ENCODE measurements at regions not wholly inside any gene's neighbourhood (a gene's known extent, or its start where the extent isn't known, plus 50 kb on each side); places are given as distances from the start of the nearest gene placed in this dataset.

- no peak for DNase-seq
These were observed 52.5 kb upstream of the PITX2 start for GRCh38 chr4:110675426-110675825.

GRCh38 chr4:110676241-110676640, 53.4 kb upstream of the PITX2 start:
- no peak for DNase-seq

DNA sequence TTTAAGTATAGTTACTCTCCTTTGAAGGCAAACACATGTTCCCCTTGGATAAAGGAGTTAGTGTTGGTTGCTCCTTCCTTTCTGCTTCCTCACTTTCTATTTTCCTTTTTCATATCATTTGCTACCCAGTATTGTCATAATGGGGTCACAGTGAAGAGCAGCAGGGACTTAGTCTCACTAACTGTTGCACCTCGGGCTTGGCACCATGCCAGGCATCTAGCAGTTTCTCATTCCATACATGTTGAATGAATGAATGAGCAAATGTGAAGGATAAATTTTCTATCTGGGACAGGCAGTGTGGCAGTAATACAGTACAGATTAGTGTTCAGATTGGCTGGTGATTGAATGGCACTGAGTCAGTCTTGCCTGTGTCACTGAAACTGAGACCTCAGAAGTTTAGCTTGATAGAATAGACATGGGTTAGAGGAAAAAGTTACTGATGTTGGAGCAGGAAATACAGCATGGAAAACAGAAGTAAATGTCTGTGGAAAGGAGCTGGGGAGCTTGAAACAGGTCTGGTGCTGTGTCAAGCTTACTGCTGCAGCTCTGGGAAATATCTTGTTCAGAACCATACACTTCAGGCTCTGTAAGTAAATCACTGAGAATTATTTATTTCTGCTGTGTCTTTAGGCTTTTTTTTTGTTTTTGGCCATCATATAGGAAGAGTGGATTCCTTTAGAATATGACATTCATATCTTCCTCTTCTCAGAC, 55.8 kb upstream of the PITX2 start:
- no peak for DNase-seq

GRCh38 chr4:110680265-110680664, 57.4 kb upstream of the PITX2 start:
- DNase-seq: no peak

DNA sequence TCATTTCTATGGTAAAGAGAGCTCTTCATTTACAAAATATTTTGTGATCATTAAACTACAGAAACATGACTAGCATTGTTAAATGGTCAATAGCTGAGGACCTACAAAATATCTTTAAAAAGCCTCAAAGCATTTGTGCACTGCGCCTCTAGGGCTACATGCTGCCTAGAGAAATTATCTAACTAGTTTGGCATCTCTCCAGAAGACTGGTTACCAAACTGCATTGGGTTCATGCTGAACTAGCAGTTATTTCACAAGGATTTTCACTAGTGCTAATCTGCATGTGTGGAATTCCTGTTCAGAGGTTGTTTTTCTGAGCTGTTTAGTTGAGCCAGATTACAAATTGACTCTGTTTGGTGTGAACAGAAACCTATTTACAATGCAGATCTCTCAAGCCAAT, 58.5 kb upstream of the PITX2 start:
- DNase-seq: no peak

DNA sequence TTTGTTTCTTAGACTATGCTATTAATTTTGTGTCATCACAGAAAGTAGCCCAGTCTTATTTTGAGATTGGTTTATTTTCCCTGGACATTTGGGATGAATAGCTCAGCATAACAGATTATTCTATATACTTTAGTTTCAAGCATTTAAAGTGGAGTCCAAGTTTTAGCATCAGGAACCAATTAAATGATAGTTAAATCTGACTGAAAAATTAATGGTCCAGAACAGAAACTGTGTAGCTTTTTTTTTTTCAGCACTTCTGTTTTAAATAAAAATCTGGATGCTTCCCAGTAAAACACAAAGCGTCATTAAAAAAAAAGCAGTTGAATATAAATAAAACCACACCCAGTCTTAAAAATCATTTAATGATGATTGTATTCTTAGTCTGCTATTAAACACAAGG, 59.4 kb upstream of the PITX2 start:
- no peak for DNase-seq

DNA sequence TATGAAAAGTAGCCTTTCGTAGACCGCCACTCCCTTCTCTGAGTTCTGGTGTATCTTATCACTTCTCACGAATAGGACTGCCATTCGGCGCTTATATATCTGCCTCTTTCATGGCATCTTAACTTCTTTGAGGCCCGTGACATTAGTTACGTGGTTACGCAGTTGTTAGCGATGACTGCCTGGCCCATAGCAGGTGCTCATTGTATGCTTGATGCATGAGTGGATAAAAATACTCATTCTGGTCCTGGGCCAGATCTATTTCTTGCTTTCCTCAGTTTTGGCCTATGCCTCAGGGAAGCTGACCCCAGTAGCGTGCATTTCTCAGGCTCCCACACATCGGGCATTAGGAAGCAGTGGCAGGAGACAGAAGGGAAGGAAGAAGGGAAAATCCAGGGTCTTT, 60.7 kb upstream of the PITX2 start:
- no peak for DNase-seq

GRCh38 chr4:110702326-110702725, 79.4 kb upstream of the PITX2 start:
- DNase-seq: no peak

- DNase-seq: no peak
These were observed 82.0 kb upstream of the PITX2 start for GRCh38 chr4:110704748-110705439.

GRCh38 chr4:110705440-110705782, 82.5 kb upstream of the PITX2 start:
- DNase-seq: no peak

DNA sequence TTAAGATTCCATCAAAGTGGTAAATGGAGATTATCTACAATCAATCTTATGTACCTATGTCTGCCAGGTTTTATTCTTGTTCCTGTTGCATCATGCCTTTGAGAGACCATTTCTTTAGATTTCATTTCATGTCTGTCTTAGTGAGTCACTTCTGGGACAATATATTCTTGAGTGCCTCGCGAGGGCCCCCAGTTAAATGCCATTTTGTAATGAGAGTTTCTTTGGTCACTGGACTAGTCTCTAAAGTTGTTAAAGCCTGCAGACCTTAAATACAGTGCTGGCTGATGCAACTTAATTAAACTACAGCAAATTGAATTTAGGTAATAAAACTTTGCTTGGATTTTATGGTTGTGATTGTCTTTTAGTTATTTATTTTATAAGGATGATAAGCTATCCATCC, 87.2 kb upstream of the PITX2 start:
- DNase-seq: no peak

GRCh38 chr4:110712486-110712885, 89.6 kb upstream of the PITX2 start:
- DNase-seq: no peak

- DNase-seq: no peak
These were observed 107.4 kb upstream of the PITX2 start for GRCh38 chr4:110730318-110730717.

DNA sequence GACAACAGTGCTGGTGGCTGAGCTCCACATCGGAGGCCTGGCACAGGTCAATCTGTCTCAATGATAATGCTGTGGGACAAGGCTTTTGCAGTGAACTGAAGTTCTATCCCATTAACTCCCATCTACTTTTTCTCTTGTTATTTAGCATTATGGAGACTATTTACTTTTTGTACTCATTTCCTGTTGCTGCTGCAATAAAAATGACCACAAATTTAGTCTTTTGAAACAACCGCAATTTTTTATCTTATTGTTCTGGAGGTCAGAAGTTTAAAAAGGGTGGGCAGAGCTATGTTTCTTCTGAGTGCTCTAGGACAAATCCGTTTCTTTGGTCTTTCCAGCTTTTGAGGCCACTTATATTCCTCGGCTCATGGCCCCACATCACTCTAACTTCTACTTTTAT, 111.0 kb upstream of the PITX2 start:
- no peak for DNase-seq

DNA sequence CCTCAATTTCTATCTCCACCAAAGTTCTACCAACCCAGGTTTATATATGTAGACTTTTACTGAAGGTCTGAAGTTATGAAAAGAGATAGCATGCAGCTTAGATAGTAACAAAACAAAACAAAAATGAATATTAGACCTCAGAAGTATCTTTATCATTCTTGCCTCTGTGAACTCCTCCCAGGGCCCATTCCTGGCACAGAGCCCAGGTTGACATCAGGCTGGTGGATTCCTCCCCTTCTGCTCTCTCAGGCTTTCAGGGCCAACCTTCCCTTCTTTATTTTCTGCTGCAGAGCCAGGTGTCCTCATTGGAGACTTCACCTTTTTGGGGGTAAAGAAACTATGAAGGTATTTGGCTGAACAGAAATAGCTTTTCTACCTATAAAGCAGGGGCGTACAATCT, 112.8 kb upstream of the PITX2 start:
- no peak for DNase-seq

GRCh38 chr4:110737931-110738330, 115.1 kb upstream of the PITX2 start:
- no peak for DNase-seq

- no peak for DNase-seq
These were observed 119.3 kb upstream of the PITX2 start for GRCh38 chr4:110742143-110742542.

- DNase-seq: no peak
These were observed 125.2 kb upstream of the PITX2 start for GRCh38 chr4:110748071-110748470.

- no peak for DNase-seq
These were observed 128.3 kb upstream of the PITX2 start for GRCh38 chr4:110751183-110751582.

DNA sequence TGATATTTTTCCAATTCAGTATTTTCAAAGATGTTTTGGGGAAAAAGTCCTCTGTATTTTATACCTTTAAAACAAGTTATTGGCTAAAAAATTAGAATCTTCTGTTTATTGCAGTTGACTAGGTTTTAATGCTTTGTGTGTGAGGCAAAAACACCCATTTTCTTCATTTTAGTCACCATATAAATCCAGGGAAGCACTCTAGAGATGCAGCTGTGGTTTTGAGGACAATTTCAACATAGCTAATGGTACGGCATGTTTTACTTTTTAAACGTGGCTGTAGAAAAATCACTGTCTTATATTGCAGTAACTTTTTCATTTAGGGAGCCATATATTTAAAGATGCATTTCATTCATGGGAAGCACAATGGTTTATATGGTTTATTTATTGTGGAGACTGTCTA, 129.1 kb upstream of the PITX2 start:
- no peak for DNase-seq

DNA sequence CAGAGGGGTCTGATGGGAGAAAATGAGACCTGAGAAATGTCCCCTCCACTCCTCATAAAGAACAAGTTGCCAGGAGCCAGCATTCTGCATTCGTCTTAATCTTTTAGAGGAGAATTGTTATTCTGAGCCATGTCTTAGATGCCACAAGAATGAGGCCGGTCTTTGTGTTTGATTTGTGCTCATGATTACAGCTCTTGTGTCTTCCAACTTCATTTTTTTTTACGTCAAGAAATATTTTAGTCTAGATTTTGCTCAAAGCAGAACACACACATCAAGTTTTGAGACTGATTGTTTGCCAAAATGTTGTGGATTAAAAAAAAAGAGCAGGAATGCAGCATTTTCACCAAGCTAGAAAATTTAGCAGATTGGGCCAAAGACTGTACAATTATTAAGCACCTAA, 130.6 kb upstream of the PITX2 start:
- no peak for DNase-seq

DNA sequence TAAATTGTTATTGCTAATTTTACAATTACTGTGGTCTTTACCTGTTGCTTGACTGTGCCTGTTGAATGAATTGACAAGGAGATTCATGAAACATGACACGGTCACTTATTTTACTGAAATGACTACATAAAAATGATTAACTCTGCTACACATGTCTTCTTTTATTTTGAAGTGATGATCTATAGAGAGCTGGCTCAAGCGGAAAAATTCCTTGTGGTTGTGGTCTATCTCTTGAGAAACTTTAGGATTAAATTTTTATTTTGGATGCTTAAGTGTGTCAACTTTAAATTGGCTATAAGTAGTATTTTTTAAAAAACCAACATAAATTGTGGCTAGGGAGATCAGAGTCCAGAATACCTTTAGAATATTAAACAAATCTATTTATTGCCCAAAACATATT, 131.8 kb upstream of the PITX2 start:
- DNase-seq: no peak

GRCh38 chr4:110769578-110769977, 146.7 kb upstream of the PITX2 start:
- no peak for DNase-seq

GRCh38 chr4:110770353-110770752, 147.5 kb upstream of the PITX2 start:
- no peak for DNase-seq

- DNase-seq: no peak
These were observed 155.6 kb upstream of the PITX2 start for GRCh38 chr4:110778521-110778920.
